SU-DHL-6 (cell line): ENCODE measurements at regions not wholly inside any gene's neighbourhood (a gene's known extent, or its start where the extent isn't known, plus 50 kb on each side); places are given as distances from the start of the nearest gene placed in this dataset.

Source experiments
- EZH2phosphoT487 ChIP-seq: fragments of 200-600 bp; sonication (generic), shearing (Covaris generic); conservative IDR thresholded peaks from 2 replicates; pipeline ENCODE4 v1.6.1; 2018; ENCODE audit warnings: mild to moderate bottlenecking, antibody characterized with exemption, low read length, moderate library complexity, mixed read lengths
- TF ChIP-seq, protein P1 (sequence below): fragments of 200-600 bp; sonication (generic); IDR thresholded peaks from one replicate; pipeline ENCODE4 v1.5.1; 2017; ENCODE audit warnings: antibody characterized with exemption, mild to moderate bottlenecking, low read length, moderate library complexity; ENCODE audit not compliant: insufficient read depth, poor library complexity, severe bottlenecking

DNA sequence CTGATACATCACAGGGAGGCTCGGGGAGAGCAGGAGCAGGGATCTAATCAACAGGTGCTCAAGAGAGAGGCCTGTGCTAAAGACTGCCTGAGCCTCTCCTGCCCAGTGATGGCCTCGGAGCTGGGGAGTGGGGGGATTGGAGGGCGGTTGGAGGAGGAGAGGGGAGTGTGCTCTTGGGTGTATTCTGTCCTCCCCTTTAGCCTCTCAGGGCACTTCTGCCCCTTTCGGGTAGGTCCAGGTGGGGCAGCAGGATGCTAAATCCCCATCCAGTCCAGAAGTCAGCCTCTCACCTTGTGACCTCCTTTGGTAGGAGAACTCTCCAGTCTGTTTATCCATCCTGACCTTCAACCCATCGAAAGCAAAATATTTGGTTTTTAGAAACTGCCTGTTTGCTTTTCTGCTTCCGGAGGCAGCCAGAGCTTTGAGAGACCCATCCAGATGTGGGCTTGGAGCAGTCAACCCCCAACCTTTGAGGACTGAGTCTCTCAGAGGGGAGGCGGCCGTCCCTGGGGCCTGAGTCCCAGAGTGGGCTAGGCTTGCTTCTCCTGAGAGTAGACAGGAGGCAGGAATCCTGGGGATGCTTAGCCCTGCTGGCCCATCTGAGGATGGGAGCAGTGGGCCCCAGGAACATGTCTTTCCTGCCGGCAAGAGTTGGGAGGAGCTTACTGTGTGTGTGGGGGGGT, 105.2 kb upstream of the SYT13 start:
- TF ChIP-seq, protein P1, sequence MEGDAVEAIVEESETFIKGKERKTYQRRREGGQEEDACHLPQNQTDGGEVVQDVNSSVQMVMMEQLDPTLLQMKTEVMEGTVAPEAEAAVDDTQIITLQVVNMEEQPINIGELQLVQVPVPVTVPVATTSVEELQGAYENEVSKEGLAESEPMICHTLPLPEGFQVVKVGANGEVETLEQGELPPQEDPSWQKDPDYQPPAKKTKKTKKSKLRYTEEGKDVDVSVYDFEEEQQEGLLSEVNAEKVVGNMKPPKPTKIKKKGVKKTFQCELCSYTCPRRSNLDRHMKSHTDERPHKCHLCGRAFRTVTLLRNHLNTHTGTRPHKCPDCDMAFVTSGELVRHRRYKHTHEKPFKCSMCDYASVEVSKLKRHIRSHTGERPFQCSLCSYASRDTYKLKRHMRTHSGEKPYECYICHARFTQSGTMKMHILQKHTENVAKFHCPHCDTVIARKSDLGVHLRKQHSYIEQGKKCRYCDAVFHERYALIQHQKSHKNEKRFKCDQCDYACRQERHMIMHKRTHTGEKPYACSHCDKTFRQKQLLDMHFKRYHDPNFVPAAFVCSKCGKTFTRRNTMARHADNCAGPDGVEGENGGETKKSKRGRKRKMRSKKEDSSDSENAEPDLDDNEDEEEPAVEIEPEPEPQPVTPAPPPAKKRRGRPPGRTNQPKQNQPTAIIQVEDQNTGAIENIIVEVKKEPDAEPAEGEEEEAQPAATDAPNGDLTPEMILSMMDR = no peak
- no peak for TF ChIP-seq EZH2phosphoT487
